ENCODE measurements at regions not wholly inside any gene's neighbourhood (a gene's known extent, or its start where the extent isn't known, plus 50 kb on each side); places are given as distances from the start of the nearest gene placed in this dataset.
"Not testable (repeated sequence)": the region's sequence is repeated elsewhere in the genome, so short reads cannot be mapped to it uniquely, and the experiment has no call there.

- DNase-seq: no peak
Measured at GRCh38 chr7:156021471-156021870, 209.2 kb upstream of the SHH start.

GRCh38 chr7:156020566-156020965 lies 208.3 kb upstream of the SHH start:
- DNase-seq: no peak

- DNase-seq: no peak
Measured at GRCh38 chr7:156019776-156020565, 207.7 kb upstream of the SHH start.

- no peak for DNase-seq
Measured at GRCh38 chr7:156019308-156019707, 207.0 kb upstream of the SHH start.

GRCh38 chr7:156017916-156018700 lies 205.8 kb upstream of the SHH start:
- no peak for DNase-seq

GRCh38 chr7:156017431-156017830 lies 205.2 kb upstream of the SHH start:
- DNase-seq: no peak

- no peak for DNase-seq
Measured at GRCh38 chr7:156015237-156016020, 203.2 kb upstream of the SHH start.

- DNase-seq: no peak
Measured at GRCh38 chr7:156014808-156015207, 202.5 kb upstream of the SHH start.

- no peak for DNase-seq
Measured at GRCh38 chr7:156014201-156014600, 201.9 kb upstream of the SHH start.

- DNase-seq: no peak
Measured at GRCh38 chr7:156012412-156012811, 200.1 kb upstream of the SHH start.

GRCh38 chr7:156009569-156009968 lies 197.3 kb upstream of the SHH start:
- DNase-seq: no peak

GRCh38 chr7:156006876-156007275 lies 194.6 kb upstream of the SHH start:
- not testable (repeated sequence) for DNase-seq

- no peak for DNase-seq
Measured at GRCh38 chr7:156006024-156006423, 193.8 kb upstream of the SHH start.

GRCh38 chr7:156005202-156005691 lies 193.0 kb upstream of the SHH start:
- DNase-seq: no peak

GRCh38 chr7:156004265-156005201 lies 192.3 kb upstream of the SHH start:
- DNase-seq: no peak

- no peak for DNase-seq
Measured at GRCh38 chr7:156003220-156004162, 191.2 kb upstream of the SHH start.

GRCh38 chr7:156002362-156003066 lies 190.3 kb upstream of the SHH start:
- DNase-seq: no peak

- no peak for DNase-seq
Measured at GRCh38 chr7:156001496-156002260, 189.4 kb upstream of the SHH start.

- DNase-seq: no peak
Measured at GRCh38 chr7:156000601-156001396, 188.5 kb upstream of the SHH start.

All from CD4-positive, alpha-beta T cell treated with Interleukin-4 for 4 hours (primary cell).